Neural progenitor cell (in vitro differentiated cells): ENCODE measurements at regions not wholly inside any gene's neighbourhood (a gene's known extent, or its start where the extent isn't known, plus 50 kb on each side); places are given as distances from the start of the nearest gene placed in this dataset.

Source experiments
- EZH2phosphoT487 ChIP-seq: fragments of 200-600 bp; sonication (generic); IDR thresholded peaks from 2 replicates; pipeline ENCODE4 v1.6.1; 2017; ENCODE audit warnings: antibody characterized with exemption
- TF ChIP-seq, protein P1 (sequence below): fragments of 200-600 bp; sonication (generic); IDR thresholded peaks from 2 replicates; pipeline ENCODE4 v1.5.1; 2017; ENCODE audit warnings: antibody characterized with exemption, mild to moderate bottlenecking

DNA sequence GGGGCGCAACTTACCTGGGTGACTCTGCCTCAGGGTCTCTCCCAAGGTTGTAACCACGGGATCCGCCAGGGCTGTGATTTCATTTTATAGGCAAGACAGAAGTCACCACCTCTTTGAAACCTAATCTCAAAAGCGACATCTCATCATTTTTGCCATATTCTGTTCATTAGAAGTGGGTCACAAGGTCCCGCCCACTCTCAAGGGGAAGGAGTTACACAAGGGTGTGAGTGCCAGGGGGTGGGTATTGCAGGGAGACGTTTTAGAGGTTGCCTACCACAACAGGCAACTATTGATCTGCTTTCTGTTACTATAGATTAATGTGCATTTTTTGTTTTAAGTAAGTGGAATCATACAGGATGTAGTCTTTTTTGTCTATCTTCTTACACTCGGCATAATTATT, 56.6 kb upstream of the ADPGK start:
- TF ChIP-seq, protein P1, sequence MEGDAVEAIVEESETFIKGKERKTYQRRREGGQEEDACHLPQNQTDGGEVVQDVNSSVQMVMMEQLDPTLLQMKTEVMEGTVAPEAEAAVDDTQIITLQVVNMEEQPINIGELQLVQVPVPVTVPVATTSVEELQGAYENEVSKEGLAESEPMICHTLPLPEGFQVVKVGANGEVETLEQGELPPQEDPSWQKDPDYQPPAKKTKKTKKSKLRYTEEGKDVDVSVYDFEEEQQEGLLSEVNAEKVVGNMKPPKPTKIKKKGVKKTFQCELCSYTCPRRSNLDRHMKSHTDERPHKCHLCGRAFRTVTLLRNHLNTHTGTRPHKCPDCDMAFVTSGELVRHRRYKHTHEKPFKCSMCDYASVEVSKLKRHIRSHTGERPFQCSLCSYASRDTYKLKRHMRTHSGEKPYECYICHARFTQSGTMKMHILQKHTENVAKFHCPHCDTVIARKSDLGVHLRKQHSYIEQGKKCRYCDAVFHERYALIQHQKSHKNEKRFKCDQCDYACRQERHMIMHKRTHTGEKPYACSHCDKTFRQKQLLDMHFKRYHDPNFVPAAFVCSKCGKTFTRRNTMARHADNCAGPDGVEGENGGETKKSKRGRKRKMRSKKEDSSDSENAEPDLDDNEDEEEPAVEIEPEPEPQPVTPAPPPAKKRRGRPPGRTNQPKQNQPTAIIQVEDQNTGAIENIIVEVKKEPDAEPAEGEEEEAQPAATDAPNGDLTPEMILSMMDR = no peak
- no peak for TF ChIP-seq EZH2phosphoT487
